ENCODE measurements at regions not wholly inside any gene's neighbourhood (a gene's known extent, or its start where the extent isn't known, plus 50 kb on each side); places are given as distances from the start of the nearest gene placed in this dataset.

- TF ChIP-seq CTCF (IDR thresholded peaks at IDR 0.05; ENCODE audit: insufficient read depth, low read depth, low read length) (no peak), EZH2 (IDR thresholded peaks at IDR 0.05; ENCODE audit: insufficient read depth, low read length) (no peak)
Observed at GRCh38 chr22:27459999-27460398, 341.6 kb downstream of the MN1 start.

Data from astrocyte (in vitro differentiated cells and primary cell).